Breast epithelium (tissue), 3 donors: ENCODE measurements at regions not wholly inside any gene's neighbourhood (a gene's known extent, or its start where the extent isn't known, plus 50 kb on each side); places are given as distances from the start of the nearest gene placed in this dataset.

Experiments used
- POLR2AphosphoS5 ChIP-seq, 3 donors: sonication (generic); formaldehyde crosslinking; IDR thresholded peaks; one replicate each; pipeline ENCODE4 v1.6.1; 2017; ENCODE audit warnings: antibody characterized with exemption in 3 of 3
- TF ChIP-seq, protein P1 (sequence below), 3 donors: fragments of 450-650 bp; IDR thresholded peaks; one replicate each; pipeline ENCODE4 v1.5.1; 2016 to 2017; ENCODE audit warnings: antibody characterized with exemption in 3 of 3, mild to moderate bottlenecking in 3 of 3, moderate library complexity in 3 of 3

DNA sequence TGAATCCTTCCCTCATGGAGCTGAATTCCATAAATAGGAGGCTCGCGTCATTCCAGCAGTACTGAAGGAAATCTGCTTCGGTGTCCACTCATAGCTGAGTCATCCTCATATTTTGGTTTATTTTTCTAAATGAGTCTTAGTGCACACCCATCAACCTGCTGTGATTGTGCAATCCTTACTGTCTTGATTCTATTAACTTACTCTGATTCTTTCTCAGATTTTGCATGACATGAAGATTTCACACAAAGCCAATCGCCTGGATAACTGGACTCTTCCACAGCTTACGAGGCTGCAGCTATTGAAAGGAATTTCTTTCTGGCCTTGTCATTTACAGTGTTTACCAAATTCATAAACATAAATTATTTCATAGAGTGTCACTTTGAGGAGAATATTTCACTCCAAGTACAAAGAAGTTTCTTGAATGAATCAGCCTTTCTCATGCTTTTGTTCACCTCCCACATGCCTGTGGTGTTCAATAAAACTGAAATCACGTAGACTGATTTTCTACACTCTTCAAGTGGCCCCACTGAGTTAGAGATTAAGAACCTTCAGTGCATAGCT, 207.6 kb upstream of the SLITRK2 start:
- TF ChIP-seq, protein P1, sequence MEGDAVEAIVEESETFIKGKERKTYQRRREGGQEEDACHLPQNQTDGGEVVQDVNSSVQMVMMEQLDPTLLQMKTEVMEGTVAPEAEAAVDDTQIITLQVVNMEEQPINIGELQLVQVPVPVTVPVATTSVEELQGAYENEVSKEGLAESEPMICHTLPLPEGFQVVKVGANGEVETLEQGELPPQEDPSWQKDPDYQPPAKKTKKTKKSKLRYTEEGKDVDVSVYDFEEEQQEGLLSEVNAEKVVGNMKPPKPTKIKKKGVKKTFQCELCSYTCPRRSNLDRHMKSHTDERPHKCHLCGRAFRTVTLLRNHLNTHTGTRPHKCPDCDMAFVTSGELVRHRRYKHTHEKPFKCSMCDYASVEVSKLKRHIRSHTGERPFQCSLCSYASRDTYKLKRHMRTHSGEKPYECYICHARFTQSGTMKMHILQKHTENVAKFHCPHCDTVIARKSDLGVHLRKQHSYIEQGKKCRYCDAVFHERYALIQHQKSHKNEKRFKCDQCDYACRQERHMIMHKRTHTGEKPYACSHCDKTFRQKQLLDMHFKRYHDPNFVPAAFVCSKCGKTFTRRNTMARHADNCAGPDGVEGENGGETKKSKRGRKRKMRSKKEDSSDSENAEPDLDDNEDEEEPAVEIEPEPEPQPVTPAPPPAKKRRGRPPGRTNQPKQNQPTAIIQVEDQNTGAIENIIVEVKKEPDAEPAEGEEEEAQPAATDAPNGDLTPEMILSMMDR (IDR thresholded peaks at IDR 0.05), result no peak
- no peak for TF ChIP-seq POLR2AphosphoS5 (IDR thresholded peaks at IDR 0.05)
